ENCODE measurements at regions not wholly inside any gene's neighbourhood (a gene's known extent, or its start where the extent isn't known, plus 50 kb on each side); places are given as distances from the start of the nearest gene placed in this dataset.

- Histone ChIP-seq H3K27ac (ENCODE audit: control insufficient read depth, insufficient read depth) (peak overlapping the region; percentile 62), H3K79me2 (ENCODE audit: control insufficient read depth, insufficient read depth, low read length) (no peaks in the 10 kb centered on the region), H3K36me3 (ENCODE audit: control insufficient read depth in 2 of 2, insufficient read depth in 2 of 2, low read length in 1 of 2) (no peaks in the 10 kb centered on the region), H3K4me1 (ENCODE audit: control insufficient read depth, insufficient read depth, low read length) (peaks cover 15% of the 10 kb centered on the region), H2AFZ (ENCODE audit: control insufficient read depth, low read depth, low read length) (peak overlapping the region; percentile 80), H3K9me3 (replicated peaks; ENCODE audit: control insufficient read depth, insufficient read depth, low read length) (peaks cover 7% of the 10 kb centered on the region), H3K27me3 (replicated peaks in 1 of 2; ENCODE audit: control insufficient read depth in 2 of 2, insufficient read depth in 2 of 2, low read length in 1 of 2) (no peaks in the 10 kb centered on the region), H3K4me2 (ENCODE audit: control insufficient read depth, insufficient read depth) (peak overlapping the region; percentile 67; the same call in 1 of the 2 replicates), H3K4me3 (no peak overlapping the region), H3K9ac (ENCODE audit: control insufficient read depth, insufficient read depth, low read length) (no peak overlapping the region), H4K20me1 (ENCODE audit: control insufficient read depth, insufficient read depth) (no peaks in the 10 kb centered on the region)
- intact Hi-C loops (cut with micrococcal nuclease; ENCODE audit: unreplicated experiment) (no loop called here), in situ Hi-C loops (cut with MboI) (no loop called here)
- SMC1A ChIA-PET (ENCODE audit: uncharacterized antibody, unreplicated experiment), result no interaction called here
- BruUV-seq (replicated peaks), result no TSS peak
- CTCF ChIA-PET, result no interaction called here
- 0% methylated on average over 1 of the region's 1 CpG for WGBS (ENCODE audit: insufficient coverage, insufficient replicate concordance, low lambda C conversion rate, missing lambda C conversion rate)
- peak; percentile 81 for FAIRE-seq
- RAD21 ChIA-PET (ENCODE audit: unreplicated experiment), result no interaction called here
- POLR2A ChIA-PET, result interaction anchor here (0.6 kb wide), 1 partner anchor 214 kb away, joined by 6 read pairs; no protein-coding TSS in a partner anchor
- DNase-seq (ENCODE audit: low read depth, low spot score), result peak; percentile 40
- peak; percentile 97 for ATAC-seq
- TF ChIP-seq ZNF687 (IDR thresholded peaks at IDR 0.05), result peak; percentile 33; the same call in 1 of the 2 replicates
- TF ChIP-seq EED (IDR thresholded peaks at IDR 0.05; ENCODE audit: low read depth), result peak; percentile 63
- TF ChIP-seq FOXM1 (IDR thresholded peaks at IDR 0.05; ENCODE audit: low read depth, low read length), result peak; percentile 32; the same call in 1 of the 2 replicates
- TF ChIP-seq IKZF2 (IDR thresholded peaks at IDR 0.05), result peak in 1 of 2 experiments; percentile 56; a peak in 2 of 4 replicates
- TF ChIP-seq SUPT20H (IDR thresholded peaks at IDR 0.05; ENCODE audit: borderline replicate concordance, control insufficient read depth, low read depth, low read length), result no peak
- TF ChIP-seq MEF2B (IDR thresholded peaks at IDR 0.05; ENCODE audit: partially characterized antibody, poor library complexity, severe bottlenecking), result peak; percentile 22
- 0 out of 2 replicates have a peak, but pooled peaks have one; percentile 55 for TF ChIP-seq NFIC (IDR thresholded peaks at IDR 0.05; ENCODE audit: low read depth, low read length)
- TF ChIP-seq CREM (IDR thresholded peaks at IDR 0.05; ENCODE audit: low read depth), result peak; percentile 74
- peak; percentile 76 for TF ChIP-seq JUNB (IDR thresholded peaks at IDR 0.05)
- TF ChIP-seq GABPA (IDR thresholded peaks at IDR 0.05; ENCODE audit: low read depth), result 0 out of 2 replicates have a peak, but pooled peaks have one; percentile 50
- TF ChIP-seq ZBTB11 (CRISPR knock-in tag; IDR thresholded peaks at IDR 0.05), result no peak
- 0 out of 2 replicates have a peak, but pooled peaks have one; percentile 9 for TF ChIP-seq YY1 (IDR thresholded peaks at IDR 0.05; ENCODE audit: low read depth, low read length)
- TF ChIP-seq ETV6 (conservative IDR thresholded peaks at IDR 0.05 in 1 of 2, IDR thresholded peaks at IDR 0.05 in 1 of 2; ENCODE audit: borderline replicate concordance in 1 of 2, low read depth in 1 of 2), result peak in 1 of 2 experiments; percentile 80; a peak in 2 of 4 replicates
- peak; percentile 52 for TF ChIP-seq POLR2A (IDR thresholded peaks at IDR 0.05; ENCODE audit: low read depth, low read length)
- TF ChIP-seq CBFB (IDR thresholded peaks at IDR 0.05; ENCODE audit: low read depth), result no peak
- no peak for TF ChIP-seq SRF (IDR thresholded peaks at IDR 0.05; ENCODE audit: low read depth in 2 of 2, low read length in 2 of 2)
- TF ChIP-seq CREB1 (IDR thresholded peaks at IDR 0.05; ENCODE audit: low read depth), result peak; percentile 73
- TF ChIP-seq MEF2A (IDR thresholded peaks at IDR 0.05; ENCODE audit: insufficient read depth, low read depth, low read length), result 0 out of 2 replicates have a peak, but pooled peaks have one; percentile 25
Measured at GRCh38 chr10:88152728-88153133, 289.3 kb downstream of the PTEN start.

Data from GM12878 (cell line).